Right lobe of liver (tissue), 6 donors: ENCODE measurements at regions not wholly inside any gene's neighbourhood (a gene's known extent, or its start where the extent isn't known, plus 50 kb on each side); places are given as distances from the start of the nearest gene placed in this dataset.

Experiments used
- ATAC-seq, 4 donors: fragments of 200-7000 bp; cut with Tn5 transposase; one replicate each; pipeline ENCODE4 v1.9.1; 2020; ENCODE audit warnings: mild to moderate bottlenecking in 4 of 4, moderate library complexity in 4 of 4
- DNase-seq, 3 donors: peaks; one replicate each; pipeline ENCODE4 v3.0.0-alpha.2; 2020
- H3K27ac ChIP-seq, 3 donors: fragments of 200-600 bp; one replicate each; pipeline ENCODE4 v1.8.0; 2022
- H3K27me3 ChIP-seq, 2 donors: fragments of 200-600 bp; one replicate each; pipeline ENCODE4 v1.8.0; 2022
- H3K36me3 ChIP-seq, 4 donors: fragments of 200-600 bp; sonication (generic) in 1 of 4; one replicate each; pipeline versions ENCODE4 v1.5.1 to v1.8.0; 2017 to 2022; ENCODE audit warnings: control low read depth in 1 of 4
- H3K4me1 ChIP-seq, 4 donors: fragments of 200-600 bp; sonication (generic) in 1 of 4; one replicate each; pipeline versions ENCODE4 v1.5.1 to v1.8.0; 2017 to 2022; ENCODE audit warnings: control low read depth in 1 of 4
- H3K4me3 ChIP-seq, 3 donors: fragments of 200-600 bp; one replicate each; pipeline ENCODE4 v1.8.0; 2022
- H3K9me3 ChIP-seq, 4 donors: fragments of 200-600 bp; sonication (generic) in 1 of 4; one replicate each; pipeline versions ENCODE4 v1.5.1 to v1.8.0; 2017 to 2022; ENCODE audit warnings: control low read depth in 1 of 4
- CTCF ChIP-seq, 4 donors: fragments of 200-600 bp in 3 of 4; fragments of 450-650 bp in 1 of 4; IDR thresholded peaks; one replicate each; pipeline versions ENCODE4 v1.5.1 to v1.8.0; 2016 to 2022; ENCODE audit warnings: antibody characterized with exemption in 4 of 4, mild to moderate bottlenecking in 2 of 4
- POLR2A ChIP-seq: fragments of 450-650 bp; IDR thresholded peaks from one replicate; pipeline ENCODE4 v1.6.1; 2017; ENCODE audit warnings: antibody characterized with exemption, mild to moderate bottlenecking
- WGBS: methylation state at CpG from one replicate; pipeline ENCODE4 v1.1.6; 2018; ENCODE audit warnings: low coverage, low lambda C conversion rate; ENCODE audit not compliant: insufficient coverage; ENCODE audit errors: missing lambda C conversion rate; 5-methylcytosine and 5-hydroxymethylcytosine counted together
- intact Hi-C, 2 donors: fragments of 100-400 bp; cut with DNase I; formaldehyde crosslinking; loops; one replicate each; pipeline versions ENCODE4 v1.11.2 to v1.14.1; 2022
- donor health status: DM: no; HTN: yes; CAD: no.
- donor health status: DM: no; HTN: no; CAD: no.
- donor health status: DM: no; HTN: no; CAD: no.
- donor health status: DM: no; HTN: yes; CAD: no.
- donor health status: DM: no; HTN: yes; CAD: no.

- WGBS = 50% methylated on average over 1 of the region's 1 CpG
- H3K27ac ChIP-seq = no peak overlapping the region
- no peak overlapping the region for H3K4me3 ChIP-seq
- DNase-seq (no peak), ATAC-seq (no peak)
- no peaks in the 10 kb centered on the region for H3K27me3 ChIP-seq
- TF ChIP-seq POLR2A (no peak), CTCF (IDR thresholded peaks at IDR 0.05) (no peak)
- H3K36me3 ChIP-seq = no peaks in the 10 kb centered on the region
- H3K4me1 ChIP-seq = no peaks in the 10 kb centered on the region
- H3K9me3 ChIP-seq = no peaks in the 10 kb centered on the region
- intact Hi-C loops = no loop called here
Observed at GRCh38 chr11:104325093-104325492, 161.1 kb upstream of the PDGFD start.

- DNase-seq (no peak), ATAC-seq (no peak)
- Histone ChIP-seq H3K4me1 (no peaks in the 10 kb centered on the region), H3K36me3 (no peaks in the 10 kb centered on the region), H3K27ac (no peak overlapping the region), H3K27me3 (no peaks in the 10 kb centered on the region), H3K4me3 (no peak overlapping the region), H3K9me3 (no peaks in the 10 kb centered on the region)
- 58% methylated on average over 1 of the region's 1 CpG for WGBS
- intact Hi-C loops = no loop called here
- no peak for TF ChIP-seq CTCF (IDR thresholded peaks at IDR 0.05)
- TF ChIP-seq POLR2A = no peak
Observed at GRCh38 chr11:104324276-104324675, 160.3 kb upstream of the PDGFD start.

- Histone ChIP-seq H3K27me3 (no peaks in the 10 kb centered on the region), H3K9me3 (no peaks in the 10 kb centered on the region), H3K4me3 (no peak overlapping the region), H3K27ac (no peak overlapping the region), H3K4me1 (no peaks in the 10 kb centered on the region), H3K36me3 (no peaks in the 10 kb centered on the region)
- TF ChIP-seq CTCF (IDR thresholded peaks at IDR 0.05) (no peak), POLR2A (no peak)
- DNase-seq (no peak), ATAC-seq (no peak)
- 85% methylated on average over 2 of the region's 2 CpGs for WGBS
- intact Hi-C loops = no loop called here
Observed at GRCh38 chr11:104323841-104324240, 159.9 kb upstream of the PDGFD start.

GRCh38 chr11:104322696-104323095 lies 158.7 kb upstream of the PDGFD start:
- intact Hi-C loops = no loop called here
- Histone ChIP-seq H3K27ac (no peak overlapping the region), H3K27me3 (no peaks in the 10 kb centered on the region), H3K4me1 (no peaks in the 10 kb centered on the region), H3K4me3 (no peak overlapping the region), H3K36me3 (no peaks in the 10 kb centered on the region), H3K9me3 (no peaks in the 10 kb centered on the region)
- WGBS = 39% methylated on average over 4 of the region's 4 CpGs
- no peak for TF ChIP-seq CTCF (IDR thresholded peaks at IDR 0.05)
- TF ChIP-seq POLR2A = no peak
- ATAC-seq = no peak
- DNase-seq = no peak

- Histone ChIP-seq H3K27ac (no peak overlapping the region), H3K9me3 (no peaks in the 10 kb centered on the region), H3K27me3 (no peaks in the 10 kb centered on the region), H3K36me3 (no peaks in the 10 kb centered on the region), H3K4me1 (no peaks in the 10 kb centered on the region), H3K4me3 (no peak overlapping the region)
- TF ChIP-seq CTCF (IDR thresholded peaks at IDR 0.05) (no peak), POLR2A (no peak)
- DNase-seq (no peak), ATAC-seq (no peak)
- WGBS = 57% methylated on average over 1 of the region's 1 CpG
- intact Hi-C loops = no loop called here
Observed at GRCh38 chr11:104320956-104321355, 157.0 kb upstream of the PDGFD start.
